Stimulated activated CD8-positive, alpha-beta memory T cell treated with anti-CD3 and anti-CD28 coated beads, Interleukin-2, amount 100 ng/mL, for 48 hours (primary cell): ENCODE measurements at regions not wholly inside any gene's neighbourhood (a gene's known extent, or its start where the extent isn't known, plus 50 kb on each side); places are given as distances from the start of the nearest gene placed in this dataset.
"Not testable (repeated sequence)": the region's sequence is repeated elsewhere in the genome, so short reads cannot be mapped to it uniquely, and the experiment has no call there.

Source experiments
- DNase-seq, 2 donors: peaks; one replicate each; pipeline ENCODE4 v3.0.0-alpha.2; 2020; ENCODE audit warnings: low read depth in 2 of 2

GRCh38 chr21:35504277-35504676 is 455.2 kb upstream of the RUNX1 start:
- no peak for DNase-seq

GRCh38 chr21:35503671-35504070 is 454.6 kb upstream of the RUNX1 start:
- no peak for DNase-seq

- no peak for DNase-seq
Observed at GRCh38 chr21:35502821-35503220, 453.7 kb upstream of the RUNX1 start.

GRCh38 chr21:35497522-35497921 is 448.4 kb upstream of the RUNX1 start:
- DNase-seq, result not testable (repeated sequence)

GRCh38 chr21:35491920-35492678 is 443.0 kb upstream of the RUNX1 start:
- DNase-seq, result no peak

DNA sequence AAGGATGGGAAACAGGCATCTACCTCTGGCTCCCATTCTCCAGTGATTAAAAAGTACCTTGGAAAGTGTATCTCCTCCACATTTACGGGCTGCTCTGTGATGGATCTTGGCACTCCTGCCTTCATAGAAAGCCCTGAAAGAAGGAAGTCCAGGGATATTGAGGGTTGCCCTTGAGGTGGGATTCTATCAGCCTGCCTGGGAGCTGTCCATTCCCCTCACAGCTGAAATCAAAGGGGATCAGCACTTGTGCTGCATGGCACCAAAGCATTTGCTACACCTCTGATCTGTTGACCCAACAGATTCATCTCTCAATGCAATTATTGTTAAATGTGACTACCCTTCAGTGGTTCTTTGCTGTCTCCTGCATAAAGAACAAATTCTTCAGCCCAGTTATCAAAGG is 442.0 kb upstream of the RUNX1 start:
- no peak for DNase-seq

GRCh38 chr21:35489389-35489980 is 440.4 kb upstream of the RUNX1 start:
- DNase-seq, result no peak

- DNase-seq, result no peak
Observed at GRCh38 chr21:35488946-35489345, 439.8 kb upstream of the RUNX1 start.

DNA sequence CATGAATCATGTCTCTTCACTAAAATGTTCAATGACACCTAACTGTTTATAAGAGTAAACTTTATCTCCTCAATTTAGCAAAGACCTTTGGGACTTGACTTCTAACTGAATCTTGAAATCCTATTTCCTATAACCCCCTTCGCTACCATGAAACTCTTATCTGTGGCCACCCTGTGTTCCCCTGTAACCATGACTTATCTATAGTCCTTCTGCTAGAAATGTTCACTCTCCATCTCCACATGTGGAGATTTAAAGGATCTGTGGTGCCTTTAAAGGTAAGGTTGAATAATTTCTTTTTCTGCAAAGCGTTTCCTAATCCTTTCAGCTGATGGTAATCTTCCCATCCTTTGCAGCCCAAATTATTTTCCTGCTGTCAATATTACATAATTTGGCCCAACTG is 436.3 kb upstream of the RUNX1 start:
- DNase-seq, result no peak

GRCh38 chr21:35484851-35485250 is 435.7 kb upstream of the RUNX1 start:
- no peak for DNase-seq

DNA sequence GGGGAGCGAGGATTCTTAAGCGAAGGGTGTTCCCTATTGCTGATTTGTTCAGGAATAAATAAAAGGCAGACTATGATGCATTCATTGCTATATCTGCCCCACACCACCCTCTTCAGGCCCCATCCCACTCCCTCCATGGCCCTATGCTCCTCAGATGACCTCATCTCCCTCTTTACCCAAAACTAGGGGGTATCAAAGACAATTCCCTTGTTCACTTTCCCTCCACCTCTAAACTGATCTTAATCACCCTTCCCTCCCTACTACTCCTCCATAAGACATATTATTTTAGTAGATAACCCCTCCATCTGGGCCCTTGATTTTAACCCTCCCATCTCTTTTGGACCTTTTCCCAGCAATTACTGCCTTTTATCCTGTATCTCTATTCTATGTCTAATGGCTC is 434.9 kb upstream of the RUNX1 start:
- no peak for DNase-seq

GRCh38 chr21:35482933-35483662 is 434.0 kb upstream of the RUNX1 start:
- no peak for DNase-seq

GRCh38 chr21:35482096-35482495 is 433.0 kb upstream of the RUNX1 start:
- no peak for DNase-seq

GRCh38 chr21:35481005-35481404 is 431.9 kb upstream of the RUNX1 start:
- no peak for DNase-seq

GRCh38 chr21:35479529-35479928 is 430.4 kb upstream of the RUNX1 start:
- DNase-seq, result no peak

DNA sequence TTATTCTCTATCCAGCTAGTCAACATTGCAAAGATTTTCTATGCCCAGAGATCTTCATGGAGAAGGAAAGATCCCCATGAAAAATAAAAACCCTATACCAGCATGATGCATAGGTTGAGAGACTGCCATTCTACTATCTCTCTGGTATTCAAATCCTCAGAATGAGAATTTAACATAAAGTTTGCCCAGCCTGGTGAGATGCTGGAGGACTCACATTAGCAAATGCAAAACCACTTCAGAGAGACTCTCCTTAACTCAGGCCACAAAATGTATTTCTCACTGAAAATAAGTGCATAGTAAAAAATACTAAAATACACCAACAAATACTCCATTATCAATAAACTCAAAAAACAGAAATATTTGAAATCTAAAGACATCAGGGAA is 430.0 kb upstream of the RUNX1 start:
- DNase-seq, result no peak

DNA sequence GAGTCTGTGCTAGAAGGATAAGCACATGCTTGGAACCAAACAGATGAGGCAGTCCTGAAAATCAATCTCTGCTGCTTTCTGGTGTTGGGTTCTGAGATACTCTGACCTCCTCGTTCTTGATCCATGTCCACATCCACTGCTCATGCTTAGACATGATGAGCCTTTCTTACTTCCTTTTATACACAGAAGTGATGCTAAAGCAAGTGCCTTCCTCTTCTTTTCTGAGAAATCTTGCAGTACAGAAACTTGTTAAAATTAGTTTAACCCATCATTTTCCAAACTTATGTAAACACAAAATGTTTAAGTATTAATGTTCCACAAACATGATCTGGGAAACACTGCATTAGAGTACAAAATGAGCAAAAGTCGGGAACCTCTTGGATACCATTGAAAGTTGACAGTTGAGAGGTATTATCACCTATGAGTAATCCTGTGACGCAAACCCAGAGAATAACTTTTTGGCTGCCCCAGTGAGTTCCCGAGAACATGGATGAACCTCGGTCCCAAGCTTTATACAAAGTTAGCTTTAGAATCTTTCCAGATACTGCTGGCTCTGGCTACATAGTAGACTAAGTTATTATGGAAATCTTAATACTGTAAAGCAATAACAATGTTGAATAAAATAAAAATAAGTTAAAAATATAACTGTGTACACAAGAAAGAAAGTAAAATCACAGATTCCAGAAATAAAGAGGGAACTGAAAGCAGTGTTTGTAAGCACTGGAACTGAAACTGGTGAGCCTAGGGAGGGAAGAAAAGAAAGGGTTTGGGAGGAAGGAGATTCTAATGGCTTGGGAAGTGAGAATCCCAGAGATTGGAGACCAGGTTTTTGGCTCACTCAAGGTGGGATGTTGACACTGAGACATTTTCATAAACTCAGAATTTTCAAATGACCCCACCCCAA is 429.3 kb upstream of the RUNX1 start:
- no peak for DNase-seq

GRCh38 chr21:35477622-35478021 is 428.5 kb upstream of the RUNX1 start:
- no peak for DNase-seq

DNA sequence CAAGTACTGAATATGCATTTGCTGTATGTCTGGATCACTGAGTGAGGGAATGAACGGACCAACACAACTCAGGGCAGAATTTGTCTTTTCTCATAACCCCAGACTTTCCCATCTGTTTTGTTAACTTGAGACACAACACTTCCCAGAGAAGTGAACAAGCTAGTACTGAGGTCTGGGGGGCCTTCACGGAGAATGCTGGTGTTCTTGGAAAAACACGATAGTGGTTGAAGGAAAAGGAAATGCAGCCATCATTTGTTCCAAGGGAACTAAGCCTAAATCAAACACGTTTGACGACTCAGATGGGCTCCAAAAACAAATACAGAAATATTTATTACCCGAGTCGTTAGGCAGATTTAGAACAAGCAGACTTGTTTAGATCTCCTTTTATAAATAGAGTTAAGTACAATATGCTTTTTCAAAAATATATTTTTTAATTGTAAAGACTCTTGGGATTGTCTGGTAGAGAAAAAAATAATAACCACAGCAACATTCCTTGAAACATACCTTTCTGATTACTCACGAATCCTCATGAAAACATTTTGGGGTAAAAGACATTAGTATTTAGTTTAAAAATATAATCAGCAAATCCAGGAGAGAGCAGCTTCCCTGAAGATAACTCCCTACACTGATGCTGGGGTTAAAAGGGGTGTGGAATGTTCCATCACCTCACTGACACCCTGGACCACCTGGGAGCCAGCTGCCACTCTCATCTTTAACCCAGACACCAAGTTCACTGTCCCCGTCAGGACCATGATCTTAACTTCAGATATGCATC is 427.7 kb upstream of the RUNX1 start:
- DNase-seq, result no peak

DNA sequence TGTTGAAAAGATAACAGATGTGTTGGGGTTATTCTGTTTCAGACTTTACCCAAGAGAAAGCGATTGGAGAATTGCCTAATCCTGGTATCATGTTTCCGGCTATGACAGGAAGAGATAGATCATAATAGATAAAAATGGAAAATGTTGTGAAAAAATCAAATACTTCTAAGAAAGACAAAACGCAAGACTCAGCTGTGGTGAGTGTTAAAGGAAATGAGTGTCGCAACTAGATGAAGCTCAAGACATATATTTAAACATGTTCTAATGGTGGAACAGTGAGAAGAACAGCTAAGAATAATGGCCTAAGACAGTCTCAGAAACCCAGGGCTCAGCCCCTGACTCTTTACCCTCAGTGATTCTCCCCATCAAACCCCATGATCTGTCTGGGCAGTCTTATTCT is 426.7 kb upstream of the RUNX1 start:
- DNase-seq, result no peak

GRCh38 chr21:35475009-35475408 is 425.9 kb upstream of the RUNX1 start:
- no peak for DNase-seq
